ENCODE measurements at regions not wholly inside any gene's neighbourhood (a gene's known extent, or its start where the extent isn't known, plus 50 kb on each side); places are given as distances from the start of the nearest gene placed in this dataset.

- Histone ChIP-seq H3K27me3 (replicated peaks; ENCODE audit: control insufficient read depth, insufficient read depth, low read length) (no peaks in the 10 kb centered on the region), H3K4me3 (ENCODE audit: low read length) (no peak overlapping the region), H3K9ac (ENCODE audit: low read length) (no peak overlapping the region), H3K4me1 (ENCODE audit: control insufficient read depth, insufficient read depth, low read length) (no peaks in the 10 kb centered on the region), H3K36me3 (ENCODE audit: control insufficient read depth, insufficient read depth, low read length, severe bottlenecking) (no peaks in the 10 kb centered on the region), H3K9me3 (ENCODE audit: control insufficient read depth, low read length) (no peaks in the 10 kb centered on the region)
- DNase-seq (ENCODE audit: low read depth) = no peak
Observed at GRCh38 chr5:74019923-74020322, 393.9 kb downstream of the ARHGEF28 start.

GRCh38 chr5:74017786-74018211 is 391.8 kb downstream of the ARHGEF28 start:
- H3K9ac ChIP-seq (ENCODE audit: low read length) = no peak overlapping the region
- peak; percentile 36 for DNase-seq (ENCODE audit: low read depth)
- H3K36me3 ChIP-seq (ENCODE audit: control insufficient read depth, insufficient read depth, low read length, severe bottlenecking) = no peaks in the 10 kb centered on the region
- no peaks in the 10 kb centered on the region for H3K9me3 ChIP-seq (ENCODE audit: control insufficient read depth, low read length)
- no peaks in the 10 kb centered on the region for H3K4me1 ChIP-seq (ENCODE audit: control insufficient read depth, insufficient read depth, low read length)
- no peak overlapping the region for H3K4me3 ChIP-seq (ENCODE audit: low read length)
- H3K27me3 ChIP-seq (replicated peaks; ENCODE audit: control insufficient read depth, insufficient read depth, low read length) = peaks cover 8% of the 10 kb centered on the region

GRCh38 chr5:74017112-74017511 is 391.1 kb downstream of the ARHGEF28 start:
- Histone ChIP-seq H3K4me3 (ENCODE audit: low read length) (no peak overlapping the region), H3K9ac (ENCODE audit: low read length) (no peak overlapping the region), H3K4me1 (ENCODE audit: control insufficient read depth, insufficient read depth, low read length) (peaks cover 2% of the 10 kb centered on the region), H3K27me3 (replicated peaks; ENCODE audit: control insufficient read depth, insufficient read depth, low read length) (peaks cover 8% of the 10 kb centered on the region), H3K36me3 (ENCODE audit: control insufficient read depth, insufficient read depth, low read length, severe bottlenecking) (no peaks in the 10 kb centered on the region), H3K9me3 (ENCODE audit: control insufficient read depth, low read length) (no peaks in the 10 kb centered on the region)
- no peak for DNase-seq (ENCODE audit: low read depth)

GRCh38 chr5:74016373-74016772 is 390.4 kb downstream of the ARHGEF28 start:
- DNase-seq (ENCODE audit: low read depth) = no peak
- Histone ChIP-seq H3K9ac (ENCODE audit: low read length) (no peak overlapping the region), H3K36me3 (ENCODE audit: control insufficient read depth, insufficient read depth, low read length, severe bottlenecking) (no peaks in the 10 kb centered on the region), H3K4me3 (ENCODE audit: low read length) (no peak overlapping the region), H3K9me3 (ENCODE audit: control insufficient read depth, low read length) (no peaks in the 10 kb centered on the region), H3K27me3 (replicated peaks; ENCODE audit: control insufficient read depth, insufficient read depth, low read length) (peaks cover 8% of the 10 kb centered on the region), H3K4me1 (ENCODE audit: control insufficient read depth, insufficient read depth, low read length) (peaks cover 6% of the 10 kb centered on the region)

- DNase-seq (ENCODE audit: low read depth) = no peak
- no peaks in the 10 kb centered on the region for H3K36me3 ChIP-seq (ENCODE audit: control insufficient read depth, insufficient read depth, low read length, severe bottlenecking)
- no peaks in the 10 kb centered on the region for H3K9me3 ChIP-seq (ENCODE audit: control insufficient read depth, low read length)
- peaks cover 8% of the 10 kb centered on the region for H3K27me3 ChIP-seq (replicated peaks; ENCODE audit: control insufficient read depth, insufficient read depth, low read length)
- H3K4me3 ChIP-seq (ENCODE audit: low read length) = no peak overlapping the region
- peaks cover 6% of the 10 kb centered on the region for H3K4me1 ChIP-seq (ENCODE audit: control insufficient read depth, insufficient read depth, low read length)
- H3K9ac ChIP-seq (ENCODE audit: low read length) = no peak overlapping the region
Observed at GRCh38 chr5:74015716-74016115, 389.7 kb downstream of the ARHGEF28 start.

GRCh38 chr5:74013222-74013621 is 387.2 kb downstream of the ARHGEF28 start:
- Histone ChIP-seq H3K9ac (ENCODE audit: low read length) (no peak overlapping the region), H3K27me3 (replicated peaks; ENCODE audit: control insufficient read depth, insufficient read depth, low read length) (peaks cover 8% of the 10 kb centered on the region), H3K9me3 (ENCODE audit: control insufficient read depth, low read length) (no peaks in the 10 kb centered on the region), H3K4me1 (ENCODE audit: control insufficient read depth, insufficient read depth, low read length) (peaks cover 6% of the 10 kb centered on the region), H3K36me3 (ENCODE audit: control insufficient read depth, insufficient read depth, low read length, severe bottlenecking) (no peaks in the 10 kb centered on the region), H3K4me3 (ENCODE audit: low read length) (no peak overlapping the region)
- no peak for DNase-seq (ENCODE audit: low read depth)

GRCh38 chr5:74009502-74009901 is 383.5 kb downstream of the ARHGEF28 start:
- DNase-seq (ENCODE audit: low read depth) = no peak
- Histone ChIP-seq H3K9ac (ENCODE audit: low read length) (no peak overlapping the region), H3K4me3 (ENCODE audit: low read length) (no peak overlapping the region), H3K27me3 (replicated peaks; ENCODE audit: control insufficient read depth, insufficient read depth, low read length) (peaks cover 8% of the 10 kb centered on the region), H3K9me3 (ENCODE audit: control insufficient read depth, low read length) (no peaks in the 10 kb centered on the region), H3K36me3 (ENCODE audit: control insufficient read depth, insufficient read depth, low read length, severe bottlenecking) (no peaks in the 10 kb centered on the region), H3K4me1 (ENCODE audit: control insufficient read depth, insufficient read depth, low read length) (peaks cover 6% of the 10 kb centered on the region)

- Histone ChIP-seq H3K9me3 (ENCODE audit: control insufficient read depth, low read length) (peaks cover 12% of the 10 kb centered on the region), H3K27me3 (replicated peaks; ENCODE audit: control insufficient read depth, insufficient read depth, low read length) (no peaks in the 10 kb centered on the region), H3K9ac (ENCODE audit: low read length) (no peak overlapping the region), H3K4me3 (ENCODE audit: low read length) (no peak overlapping the region), H3K4me1 (ENCODE audit: control insufficient read depth, insufficient read depth, low read length) (peaks cover 5% of the 10 kb centered on the region), H3K36me3 (ENCODE audit: control insufficient read depth, insufficient read depth, low read length, severe bottlenecking) (no peaks in the 10 kb centered on the region)
- no peak for DNase-seq (ENCODE audit: low read depth)
Observed at GRCh38 chr5:74007193-74007592, 381.2 kb downstream of the ARHGEF28 start.

- Histone ChIP-seq H3K4me3 (ENCODE audit: low read length) (no peak overlapping the region), H3K4me1 (ENCODE audit: control insufficient read depth, insufficient read depth, low read length) (peaks cover 9% of the 10 kb centered on the region), H3K9ac (ENCODE audit: low read length) (no peak overlapping the region), H3K36me3 (ENCODE audit: control insufficient read depth, insufficient read depth, low read length, severe bottlenecking) (no peaks in the 10 kb centered on the region), H3K9me3 (ENCODE audit: control insufficient read depth, low read length) (peaks cover 12% of the 10 kb centered on the region), H3K27me3 (replicated peaks; ENCODE audit: control insufficient read depth, insufficient read depth, low read length) (no peaks in the 10 kb centered on the region)
- no peak for DNase-seq (ENCODE audit: low read depth)
Observed at GRCh38 chr5:73999297-73999696, 373.3 kb downstream of the ARHGEF28 start.

GRCh38 chr5:73998489-73998888 is 372.5 kb downstream of the ARHGEF28 start:
- Histone ChIP-seq H3K36me3 (ENCODE audit: control insufficient read depth, insufficient read depth, low read length, severe bottlenecking) (no peaks in the 10 kb centered on the region), H3K4me1 (ENCODE audit: control insufficient read depth, insufficient read depth, low read length) (peaks cover 9% of the 10 kb centered on the region), H3K9ac (ENCODE audit: low read length) (no peak overlapping the region), H3K27me3 (replicated peaks; ENCODE audit: control insufficient read depth, insufficient read depth, low read length) (peaks cover under 1% of the 10 kb centered on the region), H3K4me3 (ENCODE audit: low read length) (no peak overlapping the region), H3K9me3 (ENCODE audit: control insufficient read depth, low read length) (peaks cover 10% of the 10 kb centered on the region)
- no peak for DNase-seq (ENCODE audit: low read depth)

GRCh38 chr5:73997960-73998359 is 372.0 kb downstream of the ARHGEF28 start:
- Histone ChIP-seq H3K4me1 (ENCODE audit: control insufficient read depth, insufficient read depth, low read length) (peaks cover 9% of the 10 kb centered on the region), H3K9ac (ENCODE audit: low read length) (no peak overlapping the region)
- no peak for DNase-seq (ENCODE audit: low read depth)

GRCh38 chr5:73996151-73996755 is 370.3 kb downstream of the ARHGEF28 start:
- peaks cover 9% of the 10 kb centered on the region for H3K4me1 ChIP-seq (ENCODE audit: control insufficient read depth, insufficient read depth, low read length)
- H3K9me3 ChIP-seq (ENCODE audit: control insufficient read depth, low read length) = no peaks in the 10 kb centered on the region
- H3K36me3 ChIP-seq (ENCODE audit: control insufficient read depth, insufficient read depth, low read length, severe bottlenecking) = no peaks in the 10 kb centered on the region
- DNase-seq (ENCODE audit: low read depth) = no peak
- peaks cover 21% of the 10 kb centered on the region for H3K27me3 ChIP-seq (replicated peaks; ENCODE audit: control insufficient read depth, insufficient read depth, low read length)
- H3K4me3 ChIP-seq (ENCODE audit: low read length) = no peak overlapping the region
- H3K9ac ChIP-seq (ENCODE audit: low read length) = no peak overlapping the region

More at GRCh38 chr5:73997960-73998359, 372.0 kb downstream of the ARHGEF28 start:
- Histone ChIP-seq H3K4me3 (ENCODE audit: low read length) (no peak overlapping the region), H3K9me3 (ENCODE audit: control insufficient read depth, low read length) (peaks cover 5% of the 10 kb centered on the region), H3K27me3 (replicated peaks; ENCODE audit: control insufficient read depth, insufficient read depth, low read length) (peaks cover 6% of the 10 kb centered on the region), H3K36me3 (ENCODE audit: control insufficient read depth, insufficient read depth, low read length, severe bottlenecking) (no peaks in the 10 kb centered on the region)

Data from adipocyte (in vitro differentiated cells).